BJ (cell line): ENCODE measurements at regions not wholly inside any gene's neighbourhood (a gene's known extent, or its start where the extent isn't known, plus 50 kb on each side); places are given as distances from the start of the nearest gene placed in this dataset.

Experiments
- CTCF ChIA-PET: fragments of 350-600 bp; formaldehyde crosslinking; extraction: SDS; loops from one replicate; lab custom pipeline; 2021; ENCODE audit warnings: antibody characterized with exemption, inconsistent platforms; lab: Yijun Ruan, JAX
- POLR2A ChIA-PET: fragments of 300-600 bp; sonication (Branson Sonifier 250); formaldehyde crosslinking; extraction: SDS; loops from one replicate; lab custom pipeline; 2021; ENCODE audit warnings: antibody characterized with exemption; lab: Charles Lee
- DNase-seq: peaks from one replicate; pipeline ENCODE4 v3.0.0-alpha.2; 2011; ENCODE audit warnings: low read depth
- H3K27me3 ChIP-seq: 2 replicates; pipeline ENCODE4 v1.6.0; 2011; ENCODE audit warnings: low read length; ENCODE audit not compliant: control insufficient read depth, insufficient read depth
- H3K36me3 ChIP-seq: 2 replicates; pipeline ENCODE4 v1.5.1; 2011; ENCODE audit warnings: low read length; ENCODE audit not compliant: control insufficient read depth, insufficient read depth
- H3K4me3 ChIP-seq: 2 replicates; pipeline ENCODE4 v1.5.1; 2011; ENCODE audit warnings: low read depth, mild to moderate bottlenecking, control low read depth, low read length
- TF ChIP-seq, protein P1 (sequence below): IDR thresholded peaks from 2 replicates; pipeline ENCODE4 v1.5.1; 2011; ENCODE audit warnings: low read depth, mild to moderate bottlenecking, control low read depth, inconsistent platforms, low read length, moderate library complexity; ENCODE audit not compliant: insufficient read depth

DNA sequence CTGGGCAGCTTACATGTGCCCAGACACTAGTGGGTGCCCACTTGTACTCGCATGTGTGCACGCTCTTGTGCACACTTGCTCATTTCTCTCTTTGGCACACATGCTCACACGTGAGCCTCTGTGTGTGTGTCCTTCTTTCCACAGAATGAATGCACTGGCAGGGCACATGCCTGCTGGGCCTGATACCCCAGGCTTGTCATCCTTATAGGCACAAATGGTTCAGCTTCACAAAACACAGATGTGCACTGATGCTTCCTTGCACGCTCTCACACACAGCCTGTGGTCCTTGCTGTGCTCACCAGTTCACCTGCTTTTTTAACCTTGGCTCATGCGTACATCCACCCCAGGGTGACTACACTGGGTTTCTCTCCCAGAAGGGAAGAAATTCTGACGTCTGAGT lies 174.8 kb downstream of the BUD13 start:
- ChIA-PET CTCF (no interaction called here), POLR2A (no interaction called here)
- no peaks in the 10 kb centered on the region for H3K27me3 ChIP-seq
- H3K36me3 ChIP-seq, result no peaks in the 10 kb centered on the region
- no peak for DNase-seq
- TF ChIP-seq, protein P1, sequence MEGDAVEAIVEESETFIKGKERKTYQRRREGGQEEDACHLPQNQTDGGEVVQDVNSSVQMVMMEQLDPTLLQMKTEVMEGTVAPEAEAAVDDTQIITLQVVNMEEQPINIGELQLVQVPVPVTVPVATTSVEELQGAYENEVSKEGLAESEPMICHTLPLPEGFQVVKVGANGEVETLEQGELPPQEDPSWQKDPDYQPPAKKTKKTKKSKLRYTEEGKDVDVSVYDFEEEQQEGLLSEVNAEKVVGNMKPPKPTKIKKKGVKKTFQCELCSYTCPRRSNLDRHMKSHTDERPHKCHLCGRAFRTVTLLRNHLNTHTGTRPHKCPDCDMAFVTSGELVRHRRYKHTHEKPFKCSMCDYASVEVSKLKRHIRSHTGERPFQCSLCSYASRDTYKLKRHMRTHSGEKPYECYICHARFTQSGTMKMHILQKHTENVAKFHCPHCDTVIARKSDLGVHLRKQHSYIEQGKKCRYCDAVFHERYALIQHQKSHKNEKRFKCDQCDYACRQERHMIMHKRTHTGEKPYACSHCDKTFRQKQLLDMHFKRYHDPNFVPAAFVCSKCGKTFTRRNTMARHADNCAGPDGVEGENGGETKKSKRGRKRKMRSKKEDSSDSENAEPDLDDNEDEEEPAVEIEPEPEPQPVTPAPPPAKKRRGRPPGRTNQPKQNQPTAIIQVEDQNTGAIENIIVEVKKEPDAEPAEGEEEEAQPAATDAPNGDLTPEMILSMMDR, result no peak
- H3K4me3 ChIP-seq, result no peak overlapping the region

DNA sequence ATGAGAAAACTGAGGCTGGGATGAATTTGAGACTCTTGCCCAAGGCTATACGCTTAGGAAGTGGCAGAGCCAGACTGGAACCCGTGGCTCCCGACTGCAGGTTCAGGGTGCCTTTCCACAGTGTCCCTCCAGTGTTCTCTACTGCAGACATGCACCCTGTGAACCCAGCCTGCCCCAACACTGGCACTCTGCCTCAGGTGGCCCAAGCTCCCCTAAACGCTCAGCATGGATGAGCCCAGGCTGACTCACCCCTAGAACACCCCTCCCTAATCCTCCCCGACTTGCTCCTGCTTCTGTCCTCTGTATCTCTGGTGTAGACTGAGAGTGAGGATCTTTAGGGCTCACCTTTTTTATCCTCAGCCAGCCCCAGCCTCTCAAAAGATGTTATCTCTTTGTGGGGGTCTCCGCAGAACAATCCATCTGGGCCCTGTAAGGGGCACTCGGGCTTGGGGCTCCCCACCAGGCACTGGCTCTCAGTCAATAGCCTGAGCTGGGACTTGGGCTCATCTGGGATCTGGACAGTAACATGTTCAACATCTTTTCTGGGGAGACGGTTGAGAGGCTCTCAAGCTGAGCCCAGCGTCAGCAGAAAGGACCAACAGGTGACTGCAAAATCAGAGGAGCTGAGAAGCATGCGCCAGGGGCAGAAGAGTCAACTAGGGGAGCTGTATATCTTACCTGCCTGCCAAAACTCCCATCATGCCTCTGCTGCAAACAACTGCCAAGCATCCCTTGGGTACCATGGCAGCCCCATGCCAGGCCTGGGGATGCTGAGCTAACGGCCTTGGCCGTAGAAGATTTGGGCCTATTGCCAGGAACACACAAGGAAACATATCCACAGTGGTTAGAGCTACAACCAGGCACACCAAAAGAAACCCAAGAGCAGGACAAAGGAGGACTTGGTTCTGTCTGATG lies 176.2 kb downstream of the BUD13 start:
- CTCF ChIA-PET, result no interaction called here
- TF ChIP-seq, protein P1, result no peak

GRCh38 chr11:116595305-116595880 lies 177.4 kb downstream of the BUD13 start:
- CTCF ChIA-PET, result interaction anchor here (1.4 kb wide), 1 partner anchor 10 kb away, joined by 3 read pairs; no protein-coding TSS in a partner anchor
- Histone ChIP-seq H3K27me3 (no peaks in the 10 kb centered on the region), H3K36me3 (no peaks in the 10 kb centered on the region), H3K4me3 (no peak overlapping the region)
- TF ChIP-seq, protein P1, result no peak
- POLR2A ChIA-PET, result no interaction called here
- no peak for DNase-seq

More for the DNA sequence above, 176.2 kb downstream of the BUD13 start:
- no peaks in the 10 kb centered on the region for H3K36me3 ChIP-seq
- H3K4me3 ChIP-seq, result no peak overlapping the region
- no peaks in the 10 kb centered on the region for H3K27me3 ChIP-seq
- POLR2A ChIA-PET, result no interaction called here
- DNase-seq, result no peak

- POLR2A ChIA-PET, result no interaction called here
- CTCF ChIA-PET, result no interaction called here
- no peaks in the 10 kb centered on the region for H3K36me3 ChIP-seq
- H3K4me3 ChIP-seq, result no peak overlapping the region
- no peaks in the 10 kb centered on the region for H3K27me3 ChIP-seq
- DNase-seq, result no peak
- TF ChIP-seq, protein P1, result no peak
Measured at GRCh38 chr11:116590844-116591570, 181.8 kb downstream of the BUD13 start.

GRCh38 chr11:116589402-116589801 lies 183.4 kb downstream of the BUD13 start:
- Histone ChIP-seq H3K27me3 (no peaks in the 10 kb centered on the region), H3K36me3 (no peaks in the 10 kb centered on the region), H3K4me3 (no peak overlapping the region)
- TF ChIP-seq, protein P1, result no peak
- POLR2A ChIA-PET, result no interaction called here
- CTCF ChIA-PET, result interaction anchor here (0.9 kb wide), 1 partner anchor 9 kb away, joined by 3 read pairs; no protein-coding TSS in a partner anchor
- no peak for DNase-seq
